ENCODE measurements at regions not wholly inside any gene's neighbourhood (a gene's known extent, or its start where the extent isn't known, plus 50 kb on each side); places are given as distances from the start of the nearest gene placed in this dataset.
A peak's percentile ranks its signal among the peaks of the same experiment; 100 is the strongest.

DNA sequence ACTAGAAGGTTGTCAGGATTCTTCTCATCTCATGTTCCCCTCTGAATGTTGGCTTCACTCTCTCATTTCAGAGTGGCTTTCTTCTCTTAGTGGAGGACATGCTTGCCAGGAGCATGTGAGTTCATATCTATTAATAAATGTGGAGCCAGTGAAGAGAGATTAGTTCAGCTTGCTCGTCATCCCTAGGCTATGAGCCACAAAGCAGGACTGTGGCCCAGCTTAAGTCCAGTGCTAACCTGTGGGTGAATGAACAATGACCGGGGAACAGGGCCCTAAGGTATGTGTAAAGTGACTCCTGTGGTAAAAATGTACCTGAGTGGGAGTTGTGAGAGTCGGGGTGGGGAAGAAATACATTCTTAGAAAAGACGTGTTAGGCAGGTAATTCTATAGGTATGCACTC is 96.9 kb upstream of the TBL1XR1 start:
- TF ChIP-seq, protein P1, sequence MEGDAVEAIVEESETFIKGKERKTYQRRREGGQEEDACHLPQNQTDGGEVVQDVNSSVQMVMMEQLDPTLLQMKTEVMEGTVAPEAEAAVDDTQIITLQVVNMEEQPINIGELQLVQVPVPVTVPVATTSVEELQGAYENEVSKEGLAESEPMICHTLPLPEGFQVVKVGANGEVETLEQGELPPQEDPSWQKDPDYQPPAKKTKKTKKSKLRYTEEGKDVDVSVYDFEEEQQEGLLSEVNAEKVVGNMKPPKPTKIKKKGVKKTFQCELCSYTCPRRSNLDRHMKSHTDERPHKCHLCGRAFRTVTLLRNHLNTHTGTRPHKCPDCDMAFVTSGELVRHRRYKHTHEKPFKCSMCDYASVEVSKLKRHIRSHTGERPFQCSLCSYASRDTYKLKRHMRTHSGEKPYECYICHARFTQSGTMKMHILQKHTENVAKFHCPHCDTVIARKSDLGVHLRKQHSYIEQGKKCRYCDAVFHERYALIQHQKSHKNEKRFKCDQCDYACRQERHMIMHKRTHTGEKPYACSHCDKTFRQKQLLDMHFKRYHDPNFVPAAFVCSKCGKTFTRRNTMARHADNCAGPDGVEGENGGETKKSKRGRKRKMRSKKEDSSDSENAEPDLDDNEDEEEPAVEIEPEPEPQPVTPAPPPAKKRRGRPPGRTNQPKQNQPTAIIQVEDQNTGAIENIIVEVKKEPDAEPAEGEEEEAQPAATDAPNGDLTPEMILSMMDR (IDR thresholded peaks at IDR 0.05; ENCODE audit: unreplicated experiment in 3 of 3): no peak
- Mint-ChIP-seq H3K4me1 (peaks cover 6% of the 10 kb centered on the region), H3K36me3 (ENCODE audit: low read depth) (no peaks in the 10 kb centered on the region), H3K4me3 (no peak overlapping the region), H3K9me3 (no peaks in the 10 kb centered on the region), H3K27me3 (ENCODE audit: low read depth) (no peaks in the 10 kb centered on the region), H3K27ac (peak overlapping the region; percentile 75 to 88 (median 81))

DNA sequence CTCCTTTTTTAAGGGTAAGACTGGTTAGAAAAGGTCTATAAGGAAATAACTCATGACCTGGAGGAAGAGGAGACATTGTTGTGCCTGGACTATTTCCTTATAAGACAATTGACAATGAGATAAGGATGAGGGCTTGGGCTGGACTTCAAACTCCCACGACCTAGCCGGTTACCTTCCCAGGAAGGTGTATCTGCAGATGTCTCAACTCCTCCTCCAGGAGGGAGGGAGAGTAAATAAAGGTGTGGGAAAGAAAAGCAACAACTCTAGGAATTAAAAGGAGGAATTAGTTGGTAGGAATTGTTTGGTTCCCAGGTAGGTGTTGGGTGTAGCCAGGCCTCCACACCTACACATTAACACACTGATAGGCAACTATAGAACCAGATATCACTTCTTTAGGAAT is 97.8 kb upstream of the TBL1XR1 start:
- TF ChIP-seq, protein P1 (IDR thresholded peaks at IDR 0.05; ENCODE audit: unreplicated experiment in 3 of 3): no peak
- peaks cover 9% of the 10 kb centered on the region for H3K4me1 Mint-ChIP-seq
- H3K4me3 Mint-ChIP-seq: no peak overlapping the region
- H3K27ac Mint-ChIP-seq: peak overlapping the region in 1 of 3 experiments; percentile 30
- no peaks in the 10 kb centered on the region for H3K9me3 Mint-ChIP-seq
- H3K36me3 Mint-ChIP-seq (ENCODE audit: low read depth): no peaks in the 10 kb centered on the region
- no peaks in the 10 kb centered on the region for H3K27me3 Mint-ChIP-seq (ENCODE audit: low read depth)

DNA sequence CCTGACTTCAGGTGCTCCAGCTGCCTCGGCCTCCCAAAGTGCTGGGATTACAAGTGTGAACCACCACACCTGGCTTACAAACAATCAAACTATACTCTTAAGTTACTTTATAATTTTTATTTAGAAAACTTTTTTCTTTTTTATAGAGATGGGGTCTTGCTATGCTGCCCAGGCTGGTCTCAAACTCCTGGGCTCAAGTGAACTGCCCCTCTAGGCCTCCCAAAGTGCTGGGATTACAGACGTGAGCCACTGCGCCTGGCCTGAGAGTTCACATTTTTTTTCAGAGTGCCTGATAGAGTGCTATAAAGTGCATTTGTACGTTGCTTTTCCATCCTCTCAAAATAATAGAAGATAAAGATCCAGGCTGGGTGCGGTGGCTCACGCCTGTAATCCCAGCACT is 102.0 kb upstream of the TBL1XR1 start:
- peaks cover 22% of the 10 kb centered on the region for H3K4me1 Mint-ChIP-seq
- TF ChIP-seq, protein P1 (IDR thresholded peaks at IDR 0.05; ENCODE audit: unreplicated experiment in 3 of 3): no peak
- H3K36me3 Mint-ChIP-seq (ENCODE audit: low read depth): no peaks in the 10 kb centered on the region
- no peaks in the 10 kb centered on the region for H3K27me3 Mint-ChIP-seq (ENCODE audit: low read depth)
- H3K4me3 Mint-ChIP-seq: no peak overlapping the region
- peak overlapping the region in 1 of 3 experiments; percentile 98 for H3K27ac Mint-ChIP-seq
- H3K9me3 Mint-ChIP-seq: peaks cover 2% of the 10 kb centered on the region

DNA sequence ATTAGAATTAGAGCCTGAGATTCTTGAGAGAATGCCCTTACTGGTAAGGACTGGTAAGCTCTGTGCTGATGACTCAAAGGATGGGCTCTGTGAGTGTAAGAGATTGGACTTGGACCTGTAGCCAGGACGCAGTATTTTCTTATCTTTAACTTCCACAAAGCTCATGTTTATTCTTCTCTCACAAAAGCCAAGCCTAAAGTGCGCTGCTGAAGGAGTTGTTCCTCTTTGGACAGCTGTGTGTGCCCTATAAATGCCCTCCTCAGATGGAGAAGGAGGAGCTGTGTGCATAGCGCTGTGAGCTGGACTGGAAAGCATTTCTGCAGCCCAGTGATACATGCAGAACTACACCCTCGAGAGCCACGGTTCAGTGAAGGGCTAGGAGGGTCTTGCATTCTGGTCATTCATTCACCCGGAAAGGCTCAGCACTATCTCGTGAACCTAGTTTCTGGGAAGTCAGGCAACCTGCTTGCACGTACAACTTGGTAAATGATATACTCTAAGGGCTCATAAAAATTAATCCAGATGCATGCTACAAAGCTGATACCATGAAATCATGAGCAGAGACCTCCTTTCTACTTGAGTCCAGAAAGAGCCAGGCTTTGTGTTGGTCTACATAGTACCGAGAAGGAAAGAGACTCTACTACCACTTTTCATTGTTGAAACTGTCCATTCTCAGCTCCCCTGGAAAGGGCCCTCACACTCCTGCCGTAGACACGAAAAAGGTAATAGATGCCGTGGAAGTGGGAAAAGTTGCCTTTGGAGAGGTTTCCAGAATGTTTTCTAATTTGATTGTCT is 103.0 kb upstream of the TBL1XR1 start:
- peaks cover 2% of the 10 kb centered on the region for H3K9me3 Mint-ChIP-seq
- TF ChIP-seq, protein P1 (IDR thresholded peaks at IDR 0.05; ENCODE audit: unreplicated experiment in 3 of 3): no peak
- no peaks in the 10 kb centered on the region for H3K36me3 Mint-ChIP-seq (ENCODE audit: low read depth)
- H3K27ac Mint-ChIP-seq: peak overlapping the region; percentile 91 to 98 (median 97)
- H3K4me1 Mint-ChIP-seq: peaks cover 23% of the 10 kb centered on the region
- no peaks in the 10 kb centered on the region for H3K27me3 Mint-ChIP-seq (ENCODE audit: low read depth)
- peak overlapping the region in 1 of 3 experiments; percentile 12 for H3K4me3 Mint-ChIP-seq

DNA sequence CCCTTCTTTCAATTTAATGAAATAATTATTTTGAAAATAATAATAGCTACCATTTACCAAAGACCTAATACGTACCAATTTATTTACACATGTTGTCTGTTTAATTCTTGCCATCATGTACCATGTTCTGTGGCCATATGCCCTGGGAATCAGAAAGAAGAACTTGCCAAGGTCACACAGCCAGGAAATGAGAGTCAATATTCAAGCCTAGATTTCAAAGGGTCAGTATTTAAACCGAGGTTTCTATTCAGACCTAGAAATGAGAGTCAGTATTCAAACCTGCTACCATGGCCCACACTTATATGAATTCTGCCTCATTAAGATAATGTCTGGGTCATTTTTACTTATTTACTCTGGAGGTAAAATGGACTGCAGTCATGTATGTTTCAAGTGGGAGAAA is 103.6 kb upstream of the TBL1XR1 start:
- Mint-ChIP-seq H3K27me3 (ENCODE audit: low read depth) (no peaks in the 10 kb centered on the region), H3K9me3 (peaks cover 2% of the 10 kb centered on the region), H3K27ac (peak overlapping the region; percentile 91 to 98 (median 97)), H3K36me3 (ENCODE audit: low read depth) (no peaks in the 10 kb centered on the region), H3K4me1 (peaks cover 25% of the 10 kb centered on the region), H3K4me3 (no peak overlapping the region)
- TF ChIP-seq, protein P1 (IDR thresholded peaks at IDR 0.05; ENCODE audit: unreplicated experiment in 3 of 3): no peak

DNA sequence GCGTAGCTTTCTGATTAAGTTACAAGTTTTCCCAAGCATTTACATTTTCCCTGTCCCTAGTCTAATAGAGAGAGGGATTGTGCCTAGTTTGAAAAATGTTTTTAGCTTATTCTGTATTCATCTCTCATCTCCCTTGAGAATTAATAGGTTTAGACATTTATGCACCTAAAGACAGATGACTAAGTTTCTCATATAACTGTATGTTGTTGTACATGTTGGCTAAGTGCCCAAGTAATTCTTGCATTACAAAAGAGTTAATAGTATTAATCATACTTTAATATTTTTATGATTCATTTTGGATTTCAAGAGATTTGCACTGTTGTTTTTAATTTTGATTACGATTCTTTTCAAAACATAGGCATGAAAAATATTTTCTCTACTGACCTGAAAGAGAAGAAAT is 109.0 kb upstream of the TBL1XR1 start:
- peak overlapping the region in 1 of 3 experiments; percentile 59 for H3K27ac Mint-ChIP-seq
- peaks cover 17% of the 10 kb centered on the region for H3K4me1 Mint-ChIP-seq
- no peak overlapping the region for H3K4me3 Mint-ChIP-seq
- H3K27me3 Mint-ChIP-seq (ENCODE audit: low read depth): no peaks in the 10 kb centered on the region
- H3K9me3 Mint-ChIP-seq: peaks cover 11% of the 10 kb centered on the region
- no peaks in the 10 kb centered on the region for H3K36me3 Mint-ChIP-seq (ENCODE audit: low read depth)
- TF ChIP-seq, protein P1 (IDR thresholded peaks at IDR 0.05; ENCODE audit: unreplicated experiment in 3 of 3): no peak

All from nephron (organoid).